Endometrial microvascular endothelial cells (primary cell): ENCODE measurements at regions not wholly inside any gene's neighbourhood (a gene's known extent, or its start where the extent isn't known, plus 50 kb on each side); places are given as distances from the start of the nearest gene placed in this dataset.

Experiments
- in situ Hi-C: cut with HindIII; loops from 2 replicates; pipeline ENCODE4 v1.10.0; 2017; ENCODE audit warnings: low sequenced_read_pairs, low pct_unique_long_range_greater_than_20kb; ENCODE audit errors: inconsistent ontology term

DNA sequence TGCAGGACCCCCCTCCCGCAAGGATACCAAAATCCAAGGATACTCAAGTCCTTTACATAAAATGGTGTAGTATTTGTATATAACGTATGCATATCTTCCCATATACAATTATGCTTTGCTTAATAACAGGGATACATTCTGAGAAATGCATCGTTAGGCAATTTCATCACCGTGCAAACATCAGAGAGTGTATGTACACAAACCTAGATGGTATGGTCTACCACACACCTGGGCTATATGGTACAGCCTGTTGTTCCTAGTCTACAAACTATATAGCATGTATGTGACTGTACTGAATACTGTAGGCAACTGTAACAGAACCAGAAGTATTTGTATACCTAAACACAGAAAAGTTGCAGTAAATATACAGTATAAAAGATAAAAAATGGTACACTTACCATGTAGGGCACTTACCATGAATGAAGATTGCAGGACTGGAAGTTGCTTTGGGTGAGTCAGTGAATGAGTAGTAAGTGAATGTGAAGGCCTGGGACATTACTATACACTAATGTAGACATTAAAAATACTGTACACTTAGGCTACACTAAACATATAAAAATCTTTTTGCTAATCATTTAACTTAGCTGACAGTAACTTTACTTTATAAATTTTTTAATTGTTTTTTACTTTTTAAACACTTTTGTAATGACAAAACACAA lies 141.1 kb downstream of the SLC41A2 start:
- in situ Hi-C loops = no loop called here

DNA sequence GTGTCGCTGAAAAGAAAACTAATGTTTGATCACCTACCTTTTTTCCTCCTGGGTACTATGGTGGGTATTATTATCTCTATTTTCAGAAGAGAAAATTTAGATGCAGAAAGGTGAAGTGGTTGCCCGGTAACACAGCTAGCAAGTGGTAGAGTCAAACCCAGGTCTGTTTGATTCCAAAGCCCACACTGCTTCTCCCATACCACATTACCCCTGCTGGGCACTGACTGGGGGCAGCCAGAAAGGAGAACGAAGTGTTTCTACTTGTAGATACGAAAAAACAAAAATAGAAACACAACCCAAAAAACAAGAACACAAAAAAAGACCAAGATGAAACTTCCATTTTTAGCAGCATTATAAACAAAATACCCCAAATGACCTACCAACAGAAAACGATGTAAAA lies 142.2 kb downstream of the SLC41A2 start:
- in situ Hi-C loops = no loop called here

DNA sequence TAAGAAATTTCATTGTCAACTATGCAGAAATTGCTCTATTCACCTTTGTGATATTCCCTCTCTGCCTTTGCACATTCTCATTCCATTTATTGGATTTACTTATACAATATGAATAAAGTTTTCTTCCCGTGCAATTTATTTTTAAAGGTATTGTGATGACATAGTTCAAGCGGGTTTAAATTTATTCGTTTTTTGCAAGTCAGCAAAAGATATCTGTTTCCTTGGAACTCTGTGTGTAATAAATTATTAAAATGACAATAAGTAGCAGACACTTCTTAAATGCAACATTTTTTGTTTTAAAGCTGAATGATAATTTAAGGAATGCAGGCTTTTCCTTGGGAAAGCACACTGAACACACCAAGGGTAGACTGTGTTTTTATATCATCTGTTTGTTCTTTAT lies 143.1 kb downstream of the SLC41A2 start:
- in situ Hi-C loops = no loop called here
